ENCODE measurements at regions not wholly inside any gene's neighbourhood (a gene's known extent, or its start where the extent isn't known, plus 50 kb on each side); places are given as distances from the start of the nearest gene placed in this dataset.

DNA sequence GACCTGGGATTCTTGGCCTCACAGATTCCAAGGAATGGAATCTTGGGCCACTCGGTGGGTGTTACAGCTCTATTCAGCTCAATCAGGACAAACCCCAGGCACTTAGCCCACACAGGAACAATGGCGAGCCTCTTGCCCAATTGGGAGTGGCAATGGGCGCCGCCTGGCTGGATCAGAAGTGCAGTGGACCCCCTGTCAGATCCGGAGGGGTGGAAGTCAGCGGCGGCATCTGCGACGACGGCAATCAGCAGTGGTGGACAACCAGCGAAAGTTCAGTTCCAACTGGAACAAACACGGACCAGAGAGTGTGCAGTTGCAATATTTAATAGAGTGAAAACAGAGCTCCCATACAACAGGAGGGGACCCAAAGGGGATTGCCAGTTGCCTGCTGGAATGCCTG is 378.3 kb downstream of the CDH9 start:
- TF ChIP-seq CTCF (IDR thresholded peaks at IDR 0.05 in 4 of 5, conservative IDR thresholded peaks at IDR 0.05 in 1 of 5) = no peak
- no peak for TF ChIP-seq POLR2A (IDR thresholded peaks at IDR 0.05)

Data from gastrocnemius medialis (tissue), 4 donors.